ENCODE measurements at regions not wholly inside any gene's neighbourhood (a gene's known extent, or its start where the extent isn't known, plus 50 kb on each side); places are given as distances from the start of the nearest gene placed in this dataset.
"Not testable (repeated sequence)": the region's sequence is repeated elsewhere in the genome, so short reads cannot be mapped to it uniquely, and the experiment has no call there.

GRCh38 chr6:144744720-144745119 lies 459.6 kb downstream of the UTRN start:
- no peak for FAIRE-seq

GRCh38 chr6:144745439-144745838 lies 460.3 kb downstream of the UTRN start:
- no peak for FAIRE-seq

DNA sequence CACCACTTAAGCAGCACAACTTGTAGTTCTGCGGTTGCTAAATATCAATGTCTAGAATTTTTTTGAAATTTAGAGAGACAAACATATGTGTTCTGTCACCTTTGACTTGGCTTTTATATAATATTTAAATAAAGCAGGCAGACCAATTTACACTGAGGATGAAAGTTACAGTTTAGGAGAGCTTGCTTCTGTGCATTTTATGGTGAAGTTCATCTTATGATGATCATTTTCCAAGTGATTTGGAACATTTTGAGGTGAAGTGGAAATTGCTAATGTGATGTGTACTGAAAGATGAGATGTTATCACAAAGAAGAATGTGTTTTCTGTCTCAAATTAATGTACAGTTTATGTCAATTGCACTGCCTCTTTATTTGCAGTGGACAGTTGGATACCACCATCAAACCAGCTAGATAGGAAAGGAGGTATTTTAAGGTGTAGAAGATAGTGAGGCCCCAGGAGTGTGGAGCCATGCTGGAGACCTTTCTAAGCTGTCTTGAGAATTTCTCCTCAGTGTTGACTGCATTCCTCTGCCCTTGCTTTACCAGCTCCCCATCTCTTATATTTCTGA lies 461.9 kb downstream of the UTRN start:
- no peak for FAIRE-seq

- FAIRE-seq: no peak
Observed at GRCh38 chr6:144749263-144749662, 464.1 kb downstream of the UTRN start.

DNA sequence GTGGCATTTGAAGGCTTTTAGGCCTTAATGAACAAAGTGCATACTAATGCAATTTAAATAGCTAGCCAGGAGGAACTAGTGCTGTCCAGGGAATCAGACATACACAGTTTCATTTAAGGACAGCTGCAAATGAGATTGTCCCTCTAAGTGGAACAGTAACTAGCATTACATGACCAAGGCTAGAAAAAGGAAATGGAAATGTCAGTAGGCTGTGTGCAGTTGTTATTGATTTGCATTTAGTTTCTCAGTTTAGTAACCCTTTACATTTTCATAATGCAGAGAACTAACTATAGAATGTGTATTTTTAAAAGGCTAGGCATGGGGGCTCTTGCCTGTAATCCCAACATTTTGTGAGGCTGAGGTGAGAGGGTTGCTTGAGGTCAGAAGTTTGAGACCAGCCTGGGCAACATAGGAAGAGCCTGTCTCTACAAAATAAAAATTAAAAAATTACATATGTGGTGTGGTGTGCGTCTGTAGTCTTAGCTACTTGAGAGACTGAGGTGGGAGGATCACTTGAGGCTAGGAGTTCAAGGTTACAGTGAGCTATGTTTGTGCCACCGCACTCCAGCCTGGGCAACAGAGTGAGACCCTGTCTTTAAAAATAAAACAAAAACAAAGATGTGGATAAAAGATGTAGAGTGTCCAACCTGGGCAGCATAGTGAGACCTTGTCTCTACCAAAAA lies 468.0 kb downstream of the UTRN start:
- no peak for FAIRE-seq

- FAIRE-seq: no peak
Observed at GRCh38 chr6:144756469-144756868, 471.3 kb downstream of the UTRN start.

DNA sequence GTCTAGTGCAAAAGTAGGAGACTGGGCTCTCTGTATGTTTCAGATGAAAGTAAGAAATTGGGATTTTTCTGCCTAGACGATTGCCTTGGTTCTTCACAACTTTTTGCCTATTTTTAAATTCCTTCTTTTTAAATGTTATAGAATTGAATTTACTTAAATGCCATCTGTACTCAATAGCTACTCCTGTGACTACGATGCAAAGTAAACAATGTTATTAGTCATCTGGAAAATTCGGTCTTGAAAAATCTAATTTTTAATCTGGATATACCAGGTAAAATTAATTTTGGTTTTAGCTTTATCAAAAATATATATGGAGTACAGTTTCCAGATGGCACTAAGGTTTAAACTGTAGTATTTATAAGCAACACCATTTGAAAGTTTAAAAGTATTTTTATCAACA lies 472.2 kb downstream of the UTRN start:
- no peak for FAIRE-seq

DNA sequence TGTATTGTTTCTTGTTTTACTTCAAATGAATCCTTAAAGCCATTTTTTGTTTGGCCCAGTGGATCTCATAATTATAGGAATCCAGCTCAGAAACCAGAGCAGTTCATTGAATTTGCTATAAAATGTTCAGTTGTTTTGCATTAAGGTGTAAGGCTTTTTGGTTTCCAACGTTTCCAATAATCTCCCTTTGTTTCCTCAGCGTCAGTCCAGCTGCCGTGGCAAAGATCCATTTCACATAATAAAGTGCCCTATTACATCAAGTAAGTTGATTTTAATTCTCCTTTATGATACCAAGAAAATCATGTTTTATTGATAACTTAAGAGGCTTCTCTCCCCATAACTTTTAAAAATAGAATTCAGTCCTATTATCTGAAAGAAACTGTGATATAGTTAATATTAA lies 472.6 kb downstream of the UTRN start:
- FAIRE-seq: no peak

GRCh38 chr6:144758602-144759001 lies 473.5 kb downstream of the UTRN start:
- FAIRE-seq: no peak

- FAIRE-seq: no peak
Observed at GRCh38 chr6:144762469-144762868, 477.3 kb downstream of the UTRN start.

DNA sequence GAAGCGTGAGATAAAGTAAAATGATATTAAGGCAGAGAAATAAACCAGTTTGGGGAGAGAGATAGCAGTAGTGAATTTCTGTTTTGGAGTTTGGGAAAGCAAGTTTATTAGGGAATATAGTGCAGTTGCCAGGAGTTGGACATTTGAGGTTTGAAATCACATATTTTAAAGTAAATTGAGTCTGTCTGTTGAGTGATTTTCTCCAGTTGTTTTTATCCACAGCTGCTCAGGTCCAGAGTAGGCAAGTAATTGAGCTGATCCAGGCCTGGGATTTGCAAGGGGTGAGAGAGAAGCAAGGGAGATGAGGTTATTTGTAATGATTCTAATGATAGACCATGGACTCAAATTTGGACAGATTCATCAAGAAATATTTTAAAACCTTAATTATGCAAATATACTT lies 481.9 kb downstream of the UTRN start:
- FAIRE-seq: no peak

DNA sequence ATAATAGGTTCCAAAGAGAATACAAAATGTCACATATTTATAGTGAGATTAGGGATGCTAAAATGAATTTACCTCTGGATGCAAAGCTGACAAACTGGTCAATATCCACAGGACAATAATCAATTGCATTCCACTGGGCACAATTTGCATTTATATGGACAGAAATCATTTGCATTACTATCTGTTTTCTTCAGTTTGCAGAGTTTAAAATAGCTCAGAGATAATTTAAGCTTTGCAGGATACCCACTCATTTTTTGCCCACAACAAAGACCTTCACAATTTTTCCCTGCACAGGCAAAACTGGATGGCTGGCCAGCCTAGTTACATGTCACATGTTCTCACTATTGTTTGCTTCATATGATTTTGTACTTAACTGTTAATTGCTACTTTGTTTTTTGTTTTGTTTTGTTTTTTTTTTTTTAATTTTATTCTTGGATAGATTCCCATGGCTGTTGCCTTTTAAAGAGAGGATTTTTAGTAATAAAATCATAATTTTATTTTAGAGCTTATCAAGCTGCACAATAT lies 483.5 kb downstream of the UTRN start:
- no peak for FAIRE-seq

DNA sequence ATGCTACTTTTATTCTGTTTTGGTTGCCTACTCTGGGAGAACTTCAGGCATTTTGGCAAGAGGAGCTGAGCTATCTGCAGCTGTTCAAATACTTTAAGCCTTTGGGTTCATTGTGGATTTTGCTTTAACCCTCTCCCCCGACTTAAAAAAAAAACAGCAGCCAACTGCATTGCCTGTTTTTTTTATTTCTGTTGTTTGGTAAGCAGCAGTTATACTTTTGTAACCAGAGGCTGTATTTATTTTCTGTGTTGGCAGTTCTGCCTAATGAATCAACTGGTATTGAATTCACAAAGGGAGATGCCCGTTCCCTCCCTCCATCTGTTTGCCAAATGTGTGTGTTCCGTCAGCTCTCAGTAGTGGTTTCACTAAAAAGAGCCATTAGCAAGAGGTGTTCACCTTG lies 484.0 kb downstream of the UTRN start:
- FAIRE-seq: no peak

GRCh38 chr6:144776031-144776819 lies 491.1 kb downstream of the UTRN start:
- no peak for FAIRE-seq

DNA sequence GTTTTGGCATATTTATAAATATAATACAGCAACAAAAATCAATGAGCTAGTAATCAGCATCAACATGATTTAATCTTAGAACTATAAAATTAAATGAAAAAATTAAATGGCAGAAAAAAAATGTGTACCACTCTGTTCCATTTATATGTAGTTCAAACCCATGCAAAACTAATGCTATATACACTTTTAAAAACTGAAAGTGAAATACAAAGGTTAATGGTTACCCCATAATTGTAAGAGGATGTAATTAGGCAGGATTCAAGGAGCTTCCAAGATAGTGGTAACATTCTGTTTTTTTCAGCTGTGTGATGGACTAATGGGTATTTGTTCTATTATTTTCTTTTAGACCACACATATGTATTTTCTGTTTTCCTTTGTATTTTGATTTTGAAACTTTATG lies 492.1 kb downstream of the UTRN start:
- no peak for FAIRE-seq

- FAIRE-seq: no peak
Observed at GRCh38 chr6:144778056-144778455, 492.9 kb downstream of the UTRN start.

- FAIRE-seq: no peak
Observed at GRCh38 chr6:144778773-144779492, 493.8 kb downstream of the UTRN start.

GRCh38 chr6:144781836-144782235 lies 496.7 kb downstream of the UTRN start:
- FAIRE-seq: no peak

- FAIRE-seq: no peak
Observed at GRCh38 chr6:144782634-144783033, 497.5 kb downstream of the UTRN start.

DNA sequence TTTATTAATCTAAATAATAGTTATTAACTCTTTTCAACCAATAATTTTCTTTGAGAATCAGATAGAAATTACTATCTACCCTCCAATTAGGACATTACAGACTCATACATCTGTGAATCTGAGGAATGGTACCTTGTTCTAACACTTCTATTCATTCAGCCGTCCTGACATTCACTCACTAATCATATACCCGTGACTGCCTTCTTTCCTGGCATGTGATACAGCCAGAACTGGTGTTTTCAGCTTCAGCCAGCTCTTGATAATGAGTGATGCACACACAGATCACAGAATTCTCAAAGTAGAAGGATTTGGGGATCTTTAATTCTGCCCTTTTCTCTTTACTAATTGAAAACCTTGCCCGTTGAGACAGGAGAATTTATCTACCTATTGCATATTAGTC lies 499.9 kb downstream of the UTRN start:
- FAIRE-seq: no peak

DNA sequence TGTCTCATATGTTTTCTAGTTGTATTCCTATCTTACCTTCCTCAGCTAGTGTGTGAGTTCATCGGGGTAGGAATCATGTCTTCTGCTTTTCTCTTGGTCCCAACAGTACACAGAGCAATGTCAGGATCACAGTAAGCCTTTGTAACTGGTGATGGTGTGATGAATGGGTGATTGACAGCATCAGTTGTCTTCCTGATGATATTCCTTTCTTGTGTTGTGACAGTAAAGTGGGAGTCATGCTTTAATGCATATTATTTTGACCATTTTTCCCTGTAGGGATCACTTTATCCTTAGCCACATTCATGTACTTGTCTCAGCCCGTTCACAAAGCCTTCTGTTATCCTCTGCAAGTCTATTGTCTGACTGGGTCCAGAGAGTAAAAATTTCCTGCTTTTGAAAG lies 501.7 kb downstream of the UTRN start:
- FAIRE-seq: no peak

DNA sequence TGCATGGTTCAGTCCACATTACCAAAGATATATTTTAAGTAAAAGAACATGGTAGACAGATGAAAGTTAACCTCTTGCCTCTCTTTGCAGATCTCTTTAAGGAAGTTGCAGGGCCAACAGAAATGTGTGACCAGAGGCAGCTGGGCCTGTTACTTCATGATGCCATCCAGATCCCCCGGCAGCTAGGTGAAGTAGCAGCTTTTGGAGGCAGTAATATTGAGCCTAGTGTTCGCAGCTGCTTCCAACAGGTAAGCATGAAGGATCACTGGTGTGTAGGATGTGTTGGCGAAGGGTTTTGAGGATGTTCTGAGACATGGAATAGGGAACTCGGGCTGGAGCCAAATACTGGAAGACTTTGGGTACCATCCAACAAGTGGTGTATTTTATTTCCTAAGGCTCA lies 508.6 kb downstream of the UTRN start:
- no peak for FAIRE-seq

GRCh38 chr6:144795022-144795421 lies 509.9 kb downstream of the UTRN start:
- not testable (repeated sequence) for FAIRE-seq
